Retina (tissue), 1 donor: ENCODE measurements at regions not wholly inside any gene's neighbourhood (a gene's known extent, or its start where the extent isn't known, plus 50 kb on each side); places are given as distances from the start of the nearest gene placed in this dataset.
"Not testable (repeated sequence)": the region's sequence is repeated elsewhere in the genome, so short reads cannot be mapped to it uniquely, and the experiment has no call there.

Source experiments
- DNase-seq: peaks from one replicate; pipeline ENCODE4 v3.0.0-alpha.2; 2016

DNA sequence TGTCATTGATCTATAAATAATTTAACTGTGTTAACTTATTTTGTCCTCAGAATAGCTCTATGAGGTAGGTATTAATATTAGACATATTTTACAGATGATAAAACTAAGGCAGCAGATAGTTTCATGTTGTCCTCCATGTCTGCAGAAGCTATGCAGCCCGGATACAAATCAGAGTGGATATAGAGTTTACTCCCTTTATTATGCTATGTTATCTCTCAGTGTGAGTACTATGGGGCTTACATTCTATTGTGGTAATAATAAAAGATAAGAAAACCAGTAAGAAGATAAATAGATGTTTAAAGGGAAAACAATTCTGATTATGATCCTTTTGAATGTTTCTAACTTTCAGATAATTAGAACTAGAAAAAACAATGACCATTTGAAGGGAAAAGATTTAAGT, 979.8 kb upstream of the CITED2 start:
- no peak for DNase-seq

DNA sequence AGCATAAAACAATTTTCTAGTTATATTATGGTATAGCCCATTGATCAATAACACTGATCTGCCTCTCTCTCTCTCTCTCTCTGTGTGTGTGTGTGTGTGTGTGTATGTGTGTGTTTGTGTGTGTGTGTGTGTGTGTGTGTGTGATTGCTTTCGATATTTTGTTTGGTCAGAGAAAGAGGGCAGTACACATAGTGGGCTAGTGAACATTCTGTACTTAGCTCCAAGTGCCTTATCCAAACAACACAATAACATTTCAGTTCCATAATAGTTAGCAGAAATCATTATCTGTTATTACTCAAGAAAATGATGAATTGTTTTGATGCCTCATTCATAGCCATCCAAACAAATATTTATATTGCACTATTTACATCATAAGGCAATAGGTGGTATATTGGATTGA, 979.1 kb upstream of the CITED2 start:
- DNase-seq, result no peak

DNA sequence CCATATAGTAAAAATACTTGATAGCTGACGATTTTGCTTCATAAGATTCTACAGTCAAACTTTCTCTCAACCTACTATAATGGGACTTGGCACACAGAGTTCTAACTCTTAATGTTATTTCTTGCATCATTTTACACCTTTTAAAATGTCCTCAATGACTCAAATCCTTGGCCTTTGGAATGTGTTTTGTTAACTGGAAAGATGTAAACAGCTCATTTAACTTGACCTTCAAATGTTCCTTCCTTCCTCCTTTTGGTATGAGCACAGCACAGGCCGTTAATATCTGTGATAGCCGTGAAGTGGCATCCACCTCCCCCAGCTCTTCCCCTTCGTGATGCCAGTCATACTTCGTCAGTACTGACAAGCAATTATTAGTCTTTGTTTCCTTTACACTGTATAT, 972.0 kb upstream of the CITED2 start:
- DNase-seq, result no peak

DNA sequence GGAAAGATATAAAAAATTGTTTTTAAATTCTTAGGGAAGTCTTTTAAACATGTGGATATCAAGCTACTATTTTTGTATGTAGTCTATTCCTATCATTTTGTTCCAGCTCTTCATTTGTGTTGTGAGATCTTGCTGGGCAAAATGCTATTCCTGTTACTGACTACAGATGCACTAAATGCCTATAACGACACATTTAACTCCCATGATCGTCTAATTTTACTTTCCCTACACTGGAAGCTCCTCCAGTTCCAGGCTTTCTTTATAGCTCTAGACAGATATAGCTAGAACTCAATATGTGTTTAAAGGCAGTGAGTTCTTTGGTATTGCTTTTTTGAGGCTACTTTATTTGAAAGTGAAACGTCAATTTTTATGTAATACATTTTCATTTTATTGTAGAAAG, 971.5 kb upstream of the CITED2 start:
- DNase-seq, result no peak

DNA sequence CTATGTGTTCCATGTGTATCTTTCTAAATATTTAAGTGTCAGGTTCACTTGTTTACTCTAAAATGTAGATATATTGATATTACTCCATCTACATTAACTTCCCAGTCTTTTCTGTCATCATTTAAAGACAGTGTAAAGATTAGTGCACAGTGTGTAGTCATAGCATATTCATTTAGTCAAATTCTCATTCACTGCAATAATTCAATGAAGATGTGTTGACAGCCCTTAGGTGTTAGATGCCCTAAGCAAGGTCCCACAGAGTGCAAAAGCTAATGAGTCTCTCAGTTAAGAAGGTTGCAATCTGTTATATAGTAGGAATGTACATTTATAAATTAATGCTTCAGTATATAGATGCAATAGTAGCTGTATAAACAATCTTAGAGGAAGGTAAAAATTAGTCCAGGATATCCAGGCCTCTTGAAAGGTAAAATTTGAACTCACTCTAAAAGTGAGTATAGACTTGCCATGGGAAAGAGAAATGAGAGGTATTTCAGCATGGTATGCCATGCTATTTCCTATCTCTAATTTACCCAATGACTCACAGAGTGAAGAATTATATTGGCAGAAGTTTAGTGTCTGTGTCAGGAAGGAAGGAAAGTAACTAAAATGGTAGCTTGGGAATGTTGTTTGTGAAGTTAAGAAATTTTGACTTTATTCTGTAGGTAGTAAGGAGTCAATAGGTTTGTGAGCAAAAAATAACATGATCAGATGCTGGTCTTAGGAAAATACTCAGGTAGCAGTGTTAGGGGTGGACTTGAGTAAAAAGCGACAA, 969.9 kb upstream of the CITED2 start:
- no peak for DNase-seq

DNA sequence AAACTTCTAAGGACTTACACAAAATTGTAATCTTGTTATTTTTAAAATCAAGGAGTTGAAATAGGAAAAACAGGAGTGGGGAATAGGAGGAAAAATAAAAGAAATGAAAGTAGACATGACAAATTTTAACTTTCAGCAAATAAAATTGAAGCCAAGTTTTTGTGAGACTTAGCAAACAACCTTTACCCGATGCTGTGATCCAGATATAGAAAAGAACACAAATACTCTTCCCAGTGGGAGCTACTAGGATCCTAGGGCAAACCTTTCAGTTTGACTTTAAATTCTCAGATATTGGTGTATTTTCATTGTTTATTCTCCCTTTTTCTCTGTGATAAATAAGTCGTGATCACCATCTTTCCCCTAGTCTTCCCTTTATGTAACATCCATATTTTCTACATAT, 968.7 kb upstream of the CITED2 start:
- DNase-seq, result no peak

DNA sequence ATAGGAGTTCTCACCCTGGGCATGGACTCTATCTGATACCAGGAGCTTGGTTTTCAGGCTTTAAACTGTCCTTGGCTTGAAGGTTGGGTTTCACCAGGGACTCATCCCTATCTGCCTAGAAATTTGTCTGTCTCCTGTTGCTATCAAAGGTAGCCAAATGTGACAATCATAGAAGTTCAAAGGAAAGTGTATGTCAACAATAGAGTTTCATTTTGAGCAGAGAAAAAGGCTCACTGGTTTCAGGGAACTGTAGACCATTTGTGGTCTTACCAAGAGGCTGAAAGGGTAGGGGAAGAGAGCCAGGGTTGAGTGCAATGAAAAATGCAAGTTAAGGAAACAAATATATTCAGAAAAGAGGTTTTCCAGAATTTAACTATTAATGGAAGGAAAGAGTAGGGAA, 966.8 kb upstream of the CITED2 start:
- no peak for DNase-seq

DNA sequence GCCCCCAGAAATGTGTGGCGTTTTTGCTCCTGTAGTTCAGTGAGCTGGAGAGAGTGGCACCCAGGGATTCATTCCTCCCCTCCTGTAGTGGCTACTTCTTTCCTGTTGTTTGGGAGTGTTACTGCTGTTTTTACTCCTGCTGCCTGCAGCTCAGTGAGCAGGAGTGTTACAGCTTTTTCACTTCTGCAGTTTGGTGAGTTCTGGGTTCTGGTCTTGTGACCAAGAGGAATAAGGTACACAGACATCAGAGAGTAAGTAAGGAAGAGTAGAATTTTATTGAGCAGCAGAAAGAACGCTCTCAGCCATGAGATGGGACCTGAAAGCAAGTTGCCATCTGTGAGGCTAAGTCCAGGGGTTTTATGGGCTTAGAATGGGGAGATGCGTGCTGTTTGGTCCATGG, 966.3 kb upstream of the CITED2 start:
- no peak for DNase-seq

DNA sequence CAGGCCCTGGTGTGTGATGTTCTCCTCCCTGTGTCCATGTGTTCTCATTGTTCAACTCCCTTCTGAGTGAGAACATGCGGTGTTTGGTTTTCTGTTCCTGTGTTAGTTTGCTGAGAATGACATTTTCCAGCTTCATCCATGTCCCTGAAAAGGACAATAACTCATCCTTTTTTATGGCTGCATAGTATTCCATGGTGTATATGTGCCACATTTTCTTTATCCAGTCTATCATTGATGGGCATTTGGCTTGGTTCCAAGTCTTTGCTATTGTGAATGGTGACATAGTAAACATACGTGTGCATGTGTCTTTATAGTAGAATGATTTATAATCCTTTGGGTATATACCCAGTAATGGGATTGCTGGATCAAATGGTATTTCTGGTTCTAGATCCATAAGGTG, 964.6 kb upstream of the CITED2 start:
- not testable (repeated sequence) for DNase-seq

DNA sequence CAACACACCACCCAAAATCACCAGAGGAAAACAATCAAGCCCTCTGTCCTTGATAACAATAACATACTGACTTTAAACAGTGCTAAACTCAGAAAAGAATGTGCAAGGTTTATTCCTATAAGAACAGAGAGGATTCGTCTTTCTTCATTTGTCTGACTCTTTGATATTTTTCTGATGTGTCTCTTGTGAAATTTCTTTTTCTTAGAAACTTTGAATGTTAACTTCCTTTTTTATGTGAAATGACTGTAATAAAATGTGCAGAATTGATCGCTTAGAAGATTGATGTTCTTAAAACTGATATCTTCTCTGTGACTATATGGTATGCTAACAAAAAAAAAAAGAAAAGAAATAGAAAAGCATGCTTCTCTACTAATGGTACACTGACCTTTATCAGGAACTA, 947.4 kb upstream of the CITED2 start:
- DNase-seq, result no peak

DNA sequence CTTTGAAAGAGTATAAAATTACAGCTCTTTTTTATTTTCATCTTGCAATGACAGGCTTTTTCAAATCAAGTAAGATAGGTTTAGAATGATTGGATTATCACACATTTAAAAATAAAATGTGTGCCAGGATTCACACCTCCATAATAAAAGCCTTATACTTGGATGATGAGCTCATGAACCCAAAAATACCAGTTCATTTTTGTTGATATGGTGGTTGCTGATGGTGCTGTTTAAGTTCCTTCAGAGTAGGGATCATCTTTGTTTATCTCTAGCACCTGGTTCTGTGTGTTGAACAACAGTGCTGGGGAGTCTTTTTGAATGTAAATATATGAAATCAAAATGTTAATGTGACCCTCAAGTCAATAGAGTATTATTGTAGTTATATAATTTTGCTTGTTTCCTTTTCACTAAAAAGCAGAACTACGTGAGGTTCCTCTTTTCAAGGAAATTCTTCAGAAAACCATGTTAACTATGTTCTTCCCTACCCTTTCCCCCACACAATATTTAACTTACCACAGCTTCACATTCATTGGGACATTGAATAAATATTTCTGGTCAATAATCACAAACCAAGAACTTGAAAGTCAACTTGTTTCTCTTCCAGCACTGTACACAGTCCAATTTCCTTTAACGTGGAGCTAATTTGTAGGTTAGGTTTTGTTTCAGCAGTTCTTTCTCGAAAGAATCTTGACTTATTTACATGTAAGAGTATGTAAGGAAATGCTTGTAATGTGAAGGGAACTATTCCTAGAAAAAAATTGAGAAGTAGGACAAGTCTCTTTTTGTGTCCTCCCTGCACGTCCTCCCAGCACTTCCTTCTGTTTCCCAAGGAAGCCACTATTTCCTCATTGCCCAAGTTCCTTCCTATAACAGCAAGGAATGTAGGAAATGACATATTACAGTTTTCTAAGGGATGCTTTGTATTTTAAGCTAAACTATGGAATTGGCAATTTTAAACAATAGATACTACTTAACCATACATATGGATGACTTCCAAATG, 945.9 kb upstream of the CITED2 start:
- no peak for DNase-seq

DNA sequence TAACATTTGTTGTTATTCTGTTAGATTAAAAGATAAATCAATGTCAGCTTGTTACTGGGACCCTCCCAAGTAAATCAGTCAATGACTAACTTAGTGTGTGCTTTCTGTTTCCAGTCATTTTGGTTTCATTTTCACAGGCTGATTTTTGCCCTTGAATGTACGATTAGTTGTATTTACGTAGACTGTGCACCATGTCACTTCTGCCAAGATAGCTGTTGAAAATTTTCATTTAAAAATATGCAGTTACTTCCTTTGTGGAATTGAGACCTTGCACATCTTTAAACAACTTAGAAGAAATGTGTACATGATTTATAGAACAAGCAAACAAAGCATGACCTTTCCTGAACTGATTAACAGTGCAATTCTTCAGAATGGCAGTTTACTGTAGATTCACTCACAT, 944.8 kb upstream of the CITED2 start:
- no peak for DNase-seq

DNA sequence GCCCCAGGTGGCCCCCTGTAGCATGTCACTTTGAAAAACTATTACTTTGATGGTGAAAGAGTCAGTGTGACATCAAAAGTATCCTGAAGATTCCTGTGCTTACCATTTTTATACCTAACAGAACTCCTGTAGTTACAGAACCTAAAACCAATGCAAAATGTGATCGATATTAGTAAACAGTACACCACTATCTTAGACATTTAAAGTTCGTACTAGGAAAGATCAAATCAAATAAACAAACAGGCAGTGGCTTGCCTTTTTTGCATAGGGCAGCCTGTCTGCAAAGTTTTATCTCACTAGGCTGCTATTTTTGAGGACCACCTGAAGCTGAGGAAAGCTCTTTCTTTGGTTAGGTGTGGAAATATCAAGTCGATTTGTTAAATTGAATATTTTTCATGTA, 944.0 kb upstream of the CITED2 start:
- DNase-seq, result no peak

DNA sequence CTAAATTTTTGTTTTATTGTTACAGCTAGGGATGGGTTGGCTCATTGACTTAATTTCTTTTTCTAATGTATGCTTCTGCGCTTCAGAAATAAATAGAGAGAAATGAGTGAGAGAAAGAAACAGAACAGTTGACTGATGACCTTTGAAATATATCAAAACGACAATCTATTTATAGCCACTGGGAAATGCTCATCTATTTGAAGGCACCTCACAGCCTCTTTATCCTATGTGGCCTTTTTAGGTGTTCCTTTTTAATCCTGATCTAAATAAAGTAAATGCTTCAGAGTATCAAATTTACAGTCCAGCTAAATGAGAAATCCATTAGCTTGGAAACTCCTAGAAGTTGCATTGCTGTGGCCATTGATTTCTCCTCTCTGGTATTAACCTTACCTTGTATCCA, 943.5 kb upstream of the CITED2 start:
- no peak for DNase-seq

DNA sequence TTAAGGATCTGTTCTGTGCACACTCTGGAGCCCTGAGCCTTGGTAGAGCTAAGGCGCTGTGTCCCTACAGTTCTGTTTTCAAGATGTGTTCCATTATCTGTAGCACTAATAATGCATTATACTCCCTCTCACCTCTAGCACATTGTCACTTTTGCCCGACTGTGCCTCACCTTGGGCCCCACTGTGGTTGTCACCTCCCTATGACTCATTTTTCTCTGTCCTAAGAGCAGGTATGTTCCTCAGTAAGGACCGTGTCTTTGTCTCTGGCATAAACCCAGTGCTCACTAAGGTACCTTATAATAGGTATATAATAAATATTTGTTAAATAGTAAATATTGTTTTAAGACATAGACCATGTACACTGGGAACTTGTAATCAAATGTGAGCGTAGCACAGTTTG, 942.5 kb upstream of the CITED2 start:
- DNase-seq, result no peak

DNA sequence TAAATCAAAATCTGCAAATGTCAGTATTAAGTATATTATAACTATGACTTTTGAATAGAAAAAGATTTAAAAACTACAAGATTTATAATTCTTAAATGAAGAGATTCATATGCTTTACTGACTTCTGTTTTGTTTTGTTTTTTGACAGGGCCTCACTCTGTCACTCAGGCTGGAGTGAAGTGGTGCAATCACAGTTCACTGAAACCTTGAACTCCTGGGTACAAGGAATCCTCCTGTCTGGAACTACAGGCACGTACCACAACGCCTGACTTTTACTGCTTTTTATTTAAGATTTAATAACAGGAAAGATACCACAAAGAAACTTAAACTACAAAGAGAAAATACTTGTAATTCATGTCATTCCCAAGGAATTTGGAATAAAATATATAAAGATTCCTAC, 940.2 kb upstream of the CITED2 start:
- DNase-seq, result no peak

DNA sequence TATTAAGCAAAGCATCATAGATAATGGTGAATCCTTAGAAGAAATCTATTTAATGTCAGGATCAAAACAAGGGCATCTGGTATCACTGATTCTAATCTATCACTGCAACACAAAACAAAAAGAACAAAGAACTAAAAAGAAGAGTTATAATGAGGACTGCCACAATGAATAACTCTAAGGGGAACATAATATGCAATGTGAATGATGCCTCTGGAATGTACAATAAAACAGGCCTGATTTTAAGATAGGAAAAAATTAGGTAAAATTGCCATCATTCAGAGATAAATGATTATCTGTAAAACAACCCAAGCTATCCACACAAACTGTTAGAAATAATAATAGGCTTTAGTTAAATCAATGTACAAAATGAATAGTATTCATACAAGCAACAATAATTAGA, 936.7 kb upstream of the CITED2 start:
- DNase-seq, result no peak

DNA sequence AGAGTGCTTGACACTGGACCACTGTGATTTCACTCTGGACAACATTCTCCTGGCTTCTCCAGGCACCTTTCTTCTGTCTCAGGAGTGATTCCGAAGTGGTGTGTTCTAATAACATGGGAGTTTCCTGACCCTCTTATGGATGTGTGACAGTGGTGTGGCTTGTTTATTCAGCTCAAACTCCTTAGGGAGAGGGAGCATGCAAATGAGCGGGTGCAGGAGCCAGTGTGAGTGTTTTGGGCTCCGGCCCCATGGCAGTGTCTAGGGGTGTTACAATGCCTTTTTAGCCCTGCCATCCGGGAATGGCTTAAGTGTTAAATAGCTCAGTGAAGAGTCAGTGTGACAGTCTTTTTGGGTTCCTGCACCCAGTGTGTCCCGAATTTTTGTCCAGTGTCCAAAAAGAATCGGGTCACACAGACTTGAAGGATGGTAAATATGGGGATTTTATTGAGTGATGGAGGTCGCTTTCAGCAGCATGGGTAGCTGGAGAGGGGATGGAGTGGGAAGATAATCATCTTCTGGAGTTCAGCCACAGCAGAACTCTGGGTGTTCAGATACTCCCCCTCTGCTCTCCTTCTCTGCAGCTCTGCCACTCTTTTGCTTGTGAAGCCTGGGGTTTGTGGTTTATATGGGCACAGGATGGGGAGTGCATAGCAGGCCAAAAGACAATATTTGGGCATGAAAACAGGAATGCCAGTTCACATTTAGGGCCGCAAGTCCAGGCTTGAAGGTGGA, 928.9 kb upstream of the CITED2 start:
- DNase-seq, result no peak

DNA sequence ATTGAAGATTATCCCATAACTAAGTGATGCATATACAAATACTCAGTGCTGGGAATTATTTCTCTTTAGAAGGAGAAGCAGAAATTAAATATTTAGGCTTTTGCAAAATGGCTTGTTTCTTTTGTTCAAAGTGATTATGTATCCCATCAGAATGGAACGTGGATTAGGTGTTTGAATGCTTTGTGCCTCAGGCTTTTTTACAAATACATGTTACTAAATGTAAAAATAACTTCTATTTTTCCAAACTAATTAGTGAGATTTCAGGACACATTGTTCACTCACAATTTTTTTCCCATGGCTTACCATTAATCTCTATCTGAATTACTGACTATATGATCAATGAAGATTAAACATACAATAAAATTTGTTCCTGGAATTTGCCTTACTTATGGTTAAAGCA, 925.9 kb upstream of the CITED2 start:
- no peak for DNase-seq

DNA sequence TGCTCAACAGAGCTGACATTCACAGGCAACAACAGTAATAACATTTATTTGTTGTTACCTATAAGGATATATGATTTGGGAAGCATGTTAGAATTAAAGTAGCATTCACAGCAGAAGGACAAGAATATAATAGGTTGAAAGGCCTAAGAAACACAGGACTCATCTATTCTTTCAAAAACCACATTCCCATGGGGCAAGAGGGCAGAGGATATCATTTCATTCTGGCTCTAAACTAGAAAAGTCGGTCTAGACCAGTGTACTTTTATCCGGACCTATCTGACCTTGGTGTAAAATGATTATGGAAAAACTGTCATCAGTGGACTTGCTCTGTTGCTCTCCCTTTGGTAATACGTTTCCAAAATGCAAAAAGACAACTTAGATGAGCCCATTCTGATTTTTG, 914.7 kb upstream of the CITED2 start:
- no peak for DNase-seq

DNA sequence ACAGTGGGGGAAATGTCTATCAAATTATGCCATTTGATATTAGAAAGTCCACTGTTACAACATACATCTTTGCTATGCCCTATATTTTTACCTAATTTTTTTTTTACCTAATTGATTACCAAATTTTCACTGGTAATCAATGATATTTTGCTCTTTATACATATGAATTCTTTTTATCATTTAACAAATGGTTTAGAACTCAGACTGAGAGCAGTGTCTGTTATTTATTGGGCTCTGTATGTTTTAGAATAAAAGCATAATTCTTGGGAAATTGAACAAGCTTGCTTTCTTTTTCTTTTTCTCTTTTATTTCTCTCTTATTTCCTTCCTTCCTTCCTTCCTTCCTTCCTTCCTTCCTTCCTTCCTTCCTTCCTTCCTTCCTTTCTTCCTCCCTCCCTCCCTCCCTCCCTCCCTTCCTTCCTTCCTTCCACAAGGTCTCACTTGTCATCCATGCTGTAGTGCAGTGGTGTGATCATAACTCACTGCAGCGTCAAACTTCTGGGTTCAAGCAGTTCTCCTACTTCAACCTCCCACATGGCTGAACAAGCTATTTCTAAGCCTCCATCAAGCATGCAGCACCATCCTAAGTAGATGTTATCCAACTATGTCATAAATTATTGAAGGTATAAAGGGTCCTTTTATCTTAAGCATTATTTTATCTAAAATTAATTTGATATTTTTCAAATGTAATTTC, 911.7 kb upstream of the CITED2 start:
- no peak for DNase-seq

DNA sequence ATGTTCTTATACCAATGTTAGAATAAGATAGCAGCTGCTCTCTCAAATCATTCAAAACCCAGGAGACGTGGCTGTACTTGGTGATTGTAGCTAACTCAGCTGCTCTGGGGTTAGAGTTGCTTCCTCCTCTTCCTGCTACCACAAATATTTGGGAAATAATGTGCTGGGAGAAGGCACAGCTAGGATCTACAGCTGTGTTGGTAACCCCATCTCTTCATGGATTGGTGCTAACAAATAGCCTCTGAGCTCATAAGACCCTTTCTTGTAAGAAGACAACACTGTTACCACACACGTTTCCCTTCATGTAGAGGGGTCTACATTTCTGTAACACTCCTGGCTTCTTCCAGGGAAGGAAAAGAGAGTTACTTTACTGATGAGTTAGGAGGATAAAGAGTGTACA, 911.0 kb upstream of the CITED2 start:
- DNase-seq, result no peak

DNA sequence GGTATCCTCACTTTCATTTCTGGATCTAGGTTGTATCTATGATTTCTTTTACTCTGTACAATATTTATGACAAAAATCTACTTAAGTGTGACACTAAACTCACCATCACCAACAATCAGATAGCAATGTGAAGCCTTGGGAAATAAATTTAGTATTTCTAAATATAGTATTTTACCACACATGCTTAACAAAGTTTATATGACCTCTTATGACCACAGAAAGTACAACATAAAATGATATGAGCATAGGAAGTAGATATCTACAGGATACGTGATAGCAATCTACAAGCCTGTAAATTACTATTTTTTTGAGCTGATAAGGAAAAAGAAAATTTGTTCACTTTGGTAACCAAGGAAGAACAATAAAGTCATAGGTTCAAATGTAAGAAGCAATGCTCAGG, 910.4 kb upstream of the CITED2 start:
- DNase-seq, result no peak
